Skin of body (tissue), 1 donor: ENCODE measurements at regions not wholly inside any gene's neighbourhood (a gene's known extent, or its start where the extent isn't known, plus 50 kb on each side); places are given as distances from the start of the nearest gene placed in this dataset.

Experiments
- DNase-seq: peaks from one replicate; lab custom pipeline; 2025; lab: John Stamatoyannopoulos, UW

DNA sequence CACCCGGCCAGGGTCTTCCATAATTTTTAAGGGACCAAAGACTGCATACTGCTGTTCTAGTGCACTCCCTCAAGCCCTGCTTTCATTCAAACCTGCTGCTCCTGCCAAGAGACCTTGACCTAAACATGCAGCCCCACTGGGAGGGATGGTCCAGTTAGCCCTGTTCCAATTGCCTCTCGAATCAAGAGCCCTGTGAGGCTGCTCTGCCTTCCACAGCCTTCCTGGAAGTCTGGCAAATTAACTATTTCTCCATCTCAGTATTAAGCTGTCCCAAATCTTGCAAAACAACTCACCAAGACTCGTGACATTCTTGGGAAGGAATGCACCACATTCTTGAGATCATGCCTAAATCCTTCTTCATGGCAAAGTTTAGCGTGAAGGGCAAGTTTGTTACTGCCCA lies 231.3 kb downstream of the C1orf94 start:
- no peak for DNase-seq

DNA sequence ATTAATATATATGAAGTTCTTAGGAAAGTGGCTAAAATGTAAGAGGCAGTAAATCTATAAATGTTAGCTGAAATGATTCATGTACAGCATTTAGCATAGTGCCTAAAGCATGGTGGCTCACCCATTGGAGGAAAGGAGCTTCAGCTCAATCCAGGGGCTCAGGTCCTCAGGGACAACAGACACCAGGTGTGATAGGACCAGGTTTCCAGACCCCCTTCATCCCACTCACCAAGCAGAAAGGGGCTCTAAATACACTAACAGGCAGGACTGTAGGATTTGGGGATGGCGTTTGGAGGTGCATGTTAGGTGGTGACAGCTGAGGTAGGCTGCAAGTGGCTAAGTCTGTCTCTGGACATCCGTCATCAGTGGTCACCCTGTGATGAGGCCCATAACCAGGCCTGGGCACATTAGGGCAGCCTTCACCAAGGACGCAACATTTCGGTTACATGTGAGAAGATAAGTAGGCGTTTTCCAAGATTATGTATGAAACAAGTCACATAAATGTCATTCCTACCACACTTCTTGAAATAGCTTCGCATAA lies 233.1 kb downstream of the C1orf94 start:
- no peak for DNase-seq

DNA sequence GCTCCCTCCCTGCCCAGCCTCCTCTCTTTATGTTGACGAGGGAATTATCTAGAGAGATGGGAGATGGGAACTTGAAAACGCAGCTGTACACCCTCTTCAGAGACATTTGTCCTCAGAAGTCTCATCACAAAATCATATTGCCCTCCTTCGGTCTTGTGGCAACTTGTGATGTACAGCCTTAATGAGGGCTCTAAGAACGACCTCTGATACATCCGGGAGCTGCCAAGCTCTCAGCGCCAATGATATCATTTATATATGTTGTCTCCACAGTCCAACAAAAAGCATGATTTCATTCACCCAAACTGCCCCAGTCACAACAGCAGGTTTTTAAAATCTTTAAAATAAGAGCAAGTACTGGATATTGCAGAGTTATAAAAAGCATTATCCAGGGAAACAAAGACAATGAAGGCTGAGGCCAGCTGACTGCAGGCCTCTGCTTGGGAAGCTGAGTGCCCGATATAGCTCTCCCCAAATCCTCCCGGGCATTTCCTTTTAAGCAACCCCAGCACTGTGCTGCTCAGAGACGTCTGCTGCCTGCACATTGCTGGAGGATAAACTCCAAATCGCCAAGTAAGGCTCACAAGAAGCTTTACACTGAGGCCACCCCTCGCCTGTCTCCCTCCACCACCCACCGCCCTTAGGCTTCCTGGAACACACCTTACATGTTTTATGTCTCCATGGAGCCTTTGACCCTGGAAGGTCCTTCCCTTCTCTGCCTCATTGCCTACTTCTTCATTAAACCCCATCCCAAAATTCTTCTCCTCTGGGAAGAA lies 236.1 kb downstream of the C1orf94 start:
- DNase-seq: no peak

DNA sequence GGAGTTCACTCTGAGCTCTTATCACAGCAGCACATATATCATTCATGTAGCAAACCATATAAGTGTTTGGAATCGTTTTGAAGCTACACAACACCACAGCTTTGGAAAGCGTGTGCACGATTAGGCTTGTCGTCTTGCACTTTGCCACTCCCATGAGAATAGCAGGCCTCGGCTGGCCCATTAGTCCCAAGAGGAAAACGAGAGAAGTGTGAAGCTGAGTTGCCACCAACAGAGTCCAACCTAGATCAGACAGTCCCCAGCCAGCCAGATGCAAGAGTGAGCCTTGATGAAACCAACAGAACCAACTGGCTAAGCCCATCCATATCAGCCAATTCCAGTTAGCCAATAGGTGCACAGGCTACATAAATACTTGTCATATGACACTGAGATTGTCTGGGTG lies 238.4 kb downstream of the C1orf94 start:
- no peak for DNase-seq

DNA sequence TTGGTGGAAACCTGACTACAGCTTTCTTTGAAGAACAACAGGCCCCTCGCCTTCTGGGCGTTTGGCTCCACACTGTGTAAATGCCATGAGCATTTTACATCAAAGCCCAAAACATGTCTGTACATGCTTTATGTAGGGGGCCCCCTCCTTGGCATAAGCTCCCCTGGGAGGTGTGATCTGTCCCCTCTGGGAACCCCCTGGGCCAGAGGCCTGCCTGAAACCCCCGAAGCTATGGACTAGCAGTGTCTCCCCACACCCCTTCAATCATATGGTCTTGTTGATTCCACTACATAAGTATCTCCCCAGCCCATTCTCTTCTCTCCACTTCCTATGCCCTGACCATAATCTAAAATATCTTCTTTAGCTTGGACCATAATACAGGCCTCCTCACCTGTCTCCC lies 241.5 kb downstream of the C1orf94 start:
- DNase-seq: no peak

GRCh38 chr1:34419663-34420136 lies 243.0 kb downstream of the C1orf94 start:
- DNase-seq: no peak

DNA sequence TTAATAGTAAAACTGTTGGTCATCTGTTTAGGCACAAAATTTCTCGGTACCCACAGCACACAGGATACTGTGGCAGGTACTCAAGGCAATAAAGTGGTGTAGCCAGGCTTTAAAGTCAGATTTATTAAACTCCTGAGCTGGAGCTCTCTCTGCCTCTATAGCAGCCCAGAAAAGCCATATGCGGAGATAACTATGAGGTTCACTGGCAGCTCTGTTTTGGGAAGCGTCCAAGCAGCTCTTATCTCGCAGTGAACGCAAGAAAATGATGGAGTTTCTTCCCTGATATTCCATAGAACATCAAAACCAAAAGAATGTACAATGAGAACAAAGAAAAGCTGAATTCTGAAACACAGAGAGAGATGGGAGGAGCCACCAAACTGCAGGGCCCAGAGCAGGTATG lies 248.3 kb downstream of the C1orf94 start:
- DNase-seq: no peak

GRCh38 chr1:34425785-34426184 lies 249.1 kb downstream of the C1orf94 start:
- no peak for DNase-seq

DNA sequence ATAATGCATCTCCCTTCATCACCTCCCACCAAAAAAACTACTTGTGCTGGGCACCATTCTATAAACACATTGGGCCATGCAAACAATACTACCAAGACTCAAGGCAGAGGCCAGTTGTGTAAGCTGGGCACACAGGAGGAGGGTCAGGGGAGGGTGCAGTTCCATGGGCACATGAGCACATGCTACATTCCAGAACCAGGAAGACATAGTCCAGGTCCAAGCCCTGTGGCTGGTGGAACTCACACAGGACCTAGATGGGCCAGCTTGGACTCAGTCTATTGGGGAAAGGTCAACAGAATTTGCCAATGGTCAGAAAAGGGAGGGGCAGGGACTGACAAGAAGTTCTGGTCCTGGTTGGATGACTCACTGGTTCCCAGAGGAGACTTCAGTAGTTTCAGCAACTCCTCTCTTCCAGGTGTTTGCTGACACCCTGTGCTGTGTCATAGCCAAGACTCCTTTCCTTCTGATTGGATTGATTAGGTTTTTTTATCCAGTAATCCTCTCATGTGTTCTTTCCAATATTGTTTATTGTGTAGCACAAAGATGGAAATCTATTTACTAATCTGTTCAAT lies 249.7 kb downstream of the C1orf94 start:
- DNase-seq: no peak

DNA sequence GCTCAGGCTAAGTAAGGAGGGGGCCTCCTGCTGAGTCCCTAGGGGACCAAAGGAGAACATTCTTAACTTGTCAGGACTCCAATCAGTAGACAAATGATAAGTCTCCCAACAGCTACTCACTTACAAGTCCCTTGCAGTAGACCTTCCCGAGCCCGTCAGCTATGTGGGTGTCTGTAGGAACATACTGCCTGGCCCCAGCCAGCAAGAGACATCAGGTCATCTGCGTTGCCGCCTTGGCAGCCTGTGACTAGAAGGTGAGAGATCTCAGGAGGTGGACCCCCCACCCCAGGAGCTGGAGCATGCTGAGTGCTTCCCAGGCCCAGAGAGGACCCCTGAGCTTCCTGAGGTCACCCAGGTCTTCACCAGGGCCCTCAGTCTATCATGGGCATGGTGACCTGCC lies 250.5 kb downstream of the C1orf94 start:
- no peak for DNase-seq

DNA sequence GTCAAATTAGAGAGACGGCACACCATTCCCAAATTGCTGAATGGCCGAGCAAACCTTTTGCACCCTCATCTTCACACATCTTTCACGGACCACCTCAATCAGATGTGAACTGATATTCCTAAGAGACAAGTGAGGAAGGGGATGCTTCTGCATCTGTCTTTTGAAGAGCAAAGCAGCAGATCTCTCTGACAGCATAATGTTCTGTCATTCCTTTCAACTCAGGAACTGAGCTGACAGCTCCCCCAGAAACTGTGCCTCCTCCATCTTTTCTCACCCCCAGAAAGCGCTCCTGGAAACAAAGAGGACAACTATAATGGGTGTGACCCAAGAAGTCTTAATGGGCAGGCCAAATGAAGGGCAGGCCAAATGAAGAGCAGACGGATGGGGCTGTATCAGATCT lies 256.4 kb downstream of the C1orf94 start:
- no peak for DNase-seq

DNA sequence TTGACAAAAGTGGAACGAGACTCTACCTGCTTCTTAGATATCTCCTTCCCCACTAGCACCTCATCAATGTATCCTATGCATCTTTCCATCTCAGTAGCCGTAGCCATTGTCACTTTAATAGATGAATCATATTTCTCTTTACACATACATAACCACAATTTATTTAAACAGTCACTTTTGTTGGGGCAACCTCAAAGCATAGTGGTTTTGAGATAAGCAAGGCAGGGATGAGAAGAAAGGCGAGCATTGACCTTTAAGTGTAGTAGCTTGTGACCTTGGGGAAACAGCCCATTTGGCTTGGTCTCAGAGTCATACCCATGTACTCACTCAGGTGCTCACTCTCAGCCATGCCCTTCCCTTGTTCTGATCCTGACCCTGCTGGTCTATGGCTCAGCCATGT lies 260.1 kb downstream of the C1orf94 start:
- no peak for DNase-seq

GRCh38 chr1:34441259-34442069 lies 264.8 kb downstream of the C1orf94 start:
- no peak for DNase-seq

- no peak for DNase-seq
Measured at GRCh38 chr1:34444516-34444915, 267.8 kb downstream of the C1orf94 start.

GRCh38 chr1:34450325-34450724 lies 273.6 kb downstream of the C1orf94 start:
- DNase-seq: no peak

- DNase-seq: no peak
Measured at GRCh38 chr1:34452451-34452850, 275.7 kb downstream of the C1orf94 start.

DNA sequence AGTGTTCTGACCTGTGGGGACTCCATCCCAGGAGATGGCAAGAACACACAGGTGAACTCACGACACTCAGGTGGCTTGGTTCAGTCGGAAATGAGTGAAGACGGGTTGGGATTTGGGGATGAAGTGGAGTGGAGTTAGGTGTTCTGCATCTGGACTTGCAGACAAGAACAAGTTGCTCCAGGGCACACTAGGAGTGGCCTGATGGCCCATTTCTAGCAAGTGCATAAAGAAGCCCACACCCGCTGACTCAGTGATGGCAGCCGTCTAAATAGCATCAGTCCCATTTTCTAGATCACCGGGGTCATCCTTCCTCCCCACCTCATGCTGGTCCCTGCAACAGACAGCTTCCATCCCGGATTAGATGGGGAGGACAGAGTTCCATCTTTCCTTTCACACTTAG lies 278.4 kb downstream of the C1orf94 start:
- no peak for DNase-seq

GRCh38 chr1:34460193-34460592 lies 283.5 kb downstream of the C1orf94 start:
- no peak for DNase-seq

- no peak for DNase-seq
Measured at GRCh38 chr1:34470401-34470800, 284.4 kb upstream of the GJB5 start.

DNA sequence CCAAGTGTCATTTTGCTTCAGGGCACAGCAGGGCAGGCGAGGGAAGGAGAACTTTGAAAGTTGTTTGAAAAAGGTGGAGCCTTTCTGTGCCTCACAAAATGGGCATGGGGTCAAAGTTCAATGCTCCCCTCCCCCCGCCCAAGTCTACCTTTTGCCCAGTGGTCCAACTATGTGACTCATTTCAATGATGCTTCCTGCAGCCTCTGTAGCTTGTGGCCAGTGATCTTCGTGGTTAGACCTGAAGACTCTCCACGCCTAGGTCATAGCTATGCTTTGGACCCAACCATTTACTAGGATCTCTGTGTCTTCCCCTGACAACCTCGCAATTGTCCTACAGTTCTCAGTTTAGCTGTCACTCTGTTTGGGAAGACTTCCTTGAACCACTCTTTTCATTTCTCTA lies 280.3 kb upstream of the GJB5 start:
- no peak for DNase-seq

- no peak for DNase-seq
Measured at GRCh38 chr1:34476371-34476770, 278.5 kb upstream of the GJB5 start.

- DNase-seq: no peak
Measured at GRCh38 chr1:34477632-34478141, 277.2 kb upstream of the GJB5 start.
